ENCODE measurements at regions not wholly inside any gene's neighbourhood (a gene's known extent, or its start where the extent isn't known, plus 50 kb on each side); places are given as distances from the start of the nearest gene placed in this dataset.

DNA sequence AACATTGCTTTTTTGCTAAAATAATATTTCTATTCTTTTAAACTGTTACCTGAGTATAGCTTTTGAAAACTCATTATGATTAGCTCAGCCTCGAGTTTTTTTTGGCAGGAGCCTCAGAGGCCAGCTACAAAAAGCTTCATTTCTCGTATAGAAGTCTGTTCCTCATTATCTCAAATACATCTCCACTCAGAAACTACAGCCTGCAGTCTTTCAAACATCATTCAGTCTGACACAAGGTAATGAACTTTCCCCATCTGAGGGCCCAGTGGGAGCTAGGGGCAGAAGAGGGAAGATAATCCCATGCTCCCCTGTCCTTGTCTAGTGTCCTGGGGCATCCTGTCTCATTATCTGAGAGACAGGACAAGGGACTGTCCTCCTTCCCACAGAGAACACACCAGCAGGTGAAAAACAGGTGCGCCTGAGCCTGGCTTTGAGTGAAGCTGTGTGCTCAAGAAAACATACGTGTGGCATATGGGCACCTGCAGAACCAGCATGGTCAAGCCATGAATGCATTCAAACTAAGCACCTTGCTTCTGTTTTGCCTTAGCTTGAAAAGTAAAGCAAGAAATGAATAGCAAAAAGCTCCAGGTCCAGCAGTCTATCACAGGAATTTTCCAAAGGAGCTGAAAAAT, 247.5 kb downstream of the MREG start:
- 35% methylated on average over 4 of the region's 4 CpGs for WGBS (ENCODE audit: low lambda C conversion rate)
- peak overlapping the region in 1 of 2 experiments; percentile 84; a peak in 3 of 4 replicates for H3K27ac ChIP-seq (ENCODE audit: low read depth in 2 of 2, low read length in 1 of 2)

More for the DNA sequence above, 247.5 kb downstream of the MREG start:
- peak; percentile 64 for TF ChIP-seq CHD2 (IDR thresholded peaks at IDR 0.05; ENCODE audit: low read length, partially characterized antibody)
- peak; percentile 91 for TF ChIP-seq GATA2 (CRISPR knock-in tag; IDR thresholded peaks at IDR 0.05)
- TF ChIP-seq, protein P1, sequence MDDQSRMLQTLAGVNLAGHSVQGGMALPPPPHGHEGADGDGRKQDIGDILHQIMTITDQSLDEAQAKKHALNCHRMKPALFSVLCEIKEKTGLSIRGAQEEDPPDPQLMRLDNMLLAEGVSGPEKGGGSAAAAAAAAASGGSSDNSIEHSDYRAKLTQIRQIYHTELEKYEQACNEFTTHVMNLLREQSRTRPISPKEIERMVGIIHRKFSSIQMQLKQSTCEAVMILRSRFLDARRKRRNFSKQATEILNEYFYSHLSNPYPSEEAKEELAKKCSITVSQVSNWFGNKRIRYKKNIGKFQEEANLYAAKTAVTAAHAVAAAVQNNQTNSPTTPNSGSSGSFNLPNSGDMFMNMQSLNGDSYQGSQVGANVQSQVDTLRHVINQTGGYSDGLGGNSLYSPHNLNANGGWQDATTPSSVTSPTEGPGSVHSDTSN (IDR thresholded peaks at IDR 0.05): peak; percentile 80
- TF ChIP-seq RAD21 (IDR thresholded peaks at IDR 0.05; ENCODE audit: low read length): peak; percentile 14
- no peak for TF ChIP-seq TAF1 (IDR thresholded peaks at IDR 0.05; ENCODE audit: borderline replicate concordance, low read depth, low read length)
- TF ChIP-seq TCF12 (IDR thresholded peaks at IDR 0.05): peak; percentile 96
- TF ChIP-seq EP300 (IDR thresholded peaks at IDR 0.05; ENCODE audit: borderline replicate concordance in 1 of 2, low read depth in 1 of 2, low read length in 1 of 2): peak; percentile 54 to 86; a peak in 3 of 4 replicates
- TF ChIP-seq GABPA (IDR thresholded peaks at IDR 0.05; ENCODE audit: low read depth): no peak
- peak; percentile 72; the same call in 1 of the 2 replicates for TF ChIP-seq NFIC (IDR thresholded peaks at IDR 0.05; ENCODE audit: borderline replicate concordance)
- TF ChIP-seq, protein P2, sequence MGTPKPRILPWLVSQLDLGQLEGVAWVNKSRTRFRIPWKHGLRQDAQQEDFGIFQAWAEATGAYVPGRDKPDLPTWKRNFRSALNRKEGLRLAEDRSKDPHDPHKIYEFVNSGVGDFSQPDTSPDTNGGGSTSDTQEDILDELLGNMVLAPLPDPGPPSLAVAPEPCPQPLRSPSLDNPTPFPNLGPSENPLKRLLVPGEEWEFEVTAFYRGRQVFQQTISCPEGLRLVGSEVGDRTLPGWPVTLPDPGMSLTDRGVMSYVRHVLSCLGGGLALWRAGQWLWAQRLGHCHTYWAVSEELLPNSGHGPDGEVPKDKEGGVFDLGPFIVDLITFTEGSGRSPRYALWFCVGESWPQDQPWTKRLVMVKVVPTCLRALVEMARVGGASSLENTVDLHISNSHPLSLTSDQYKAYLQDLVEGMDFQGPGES (IDR thresholded peaks at IDR 0.05; ENCODE audit: low read depth, low read length): no peak
- TF ChIP-seq, protein P3, sequence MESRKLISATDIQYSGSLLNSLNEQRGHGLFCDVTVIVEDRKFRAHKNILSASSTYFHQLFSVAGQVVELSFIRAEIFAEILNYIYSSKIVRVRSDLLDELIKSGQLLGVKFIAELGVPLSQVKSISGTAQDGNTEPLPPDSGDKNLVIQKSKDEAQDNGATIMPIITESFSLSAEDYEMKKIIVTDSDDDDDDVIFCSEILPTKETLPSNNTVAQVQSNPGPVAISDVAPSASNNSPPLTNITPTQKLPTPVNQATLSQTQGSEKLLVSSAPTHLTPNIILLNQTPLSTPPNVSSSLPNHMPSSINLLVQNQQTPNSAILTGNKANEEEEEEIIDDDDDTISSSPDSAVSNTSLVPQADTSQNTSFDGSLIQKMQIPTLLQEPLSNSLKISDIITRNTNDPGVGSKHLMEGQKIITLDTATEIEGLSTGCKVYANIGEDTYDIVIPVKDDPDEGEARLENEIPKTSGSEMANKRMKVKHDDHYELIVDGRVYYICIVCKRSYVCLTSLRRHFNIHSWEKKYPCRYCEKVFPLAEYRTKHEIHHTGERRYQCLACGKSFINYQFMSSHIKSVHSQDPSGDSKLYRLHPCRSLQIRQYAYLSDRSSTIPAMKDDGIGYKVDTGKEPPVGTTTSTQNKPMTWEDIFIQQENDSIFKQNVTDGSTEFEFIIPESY (IDR thresholded peaks at IDR 0.05; ENCODE audit: borderline replicate concordance, low read depth): no peak
- TF ChIP-seq TEAD4 (IDR thresholded peaks at IDR 0.05; ENCODE audit: borderline replicate concordance, insufficient read depth): peak; percentile 23; the same call in 1 of the 2 replicates
- peak; percentile 20; the same call in 1 of the 2 replicates for TF ChIP-seq JUND (IDR thresholded peaks at IDR 0.05)
- TF ChIP-seq RXRA (IDR thresholded peaks at IDR 0.05; ENCODE audit: borderline replicate concordance, low read depth): 0 out of 2 replicates have a peak, but pooled peaks have one; percentile 30
- TF ChIP-seq RCOR1 (IDR thresholded peaks at IDR 0.05; ENCODE audit: low read length): peak; percentile 84
- TF ChIP-seq POLR2AphosphoS5 (IDR thresholded peaks at IDR 0.05; ENCODE audit: low read depth, low read length): peak; percentile 76
- peaks cover 4 to 15% of the 10 kb centered on the region in 2 experiments; a peak in 3 of 4 replicates for H3K4me1 ChIP-seq (ENCODE audit: control insufficient read depth in 1 of 2, insufficient read depth in 2 of 2, low read depth in 1 of 2, low read length in 1 of 2)
- H3K4me2 ChIP-seq: no peak overlapping the region
- no peak overlapping the region for H3K9ac ChIP-seq
- ChIA-PET CTCF (interaction anchor here (0.9 to 1.8 kb wide), 6 partner anchors 11 to 311 kb away, joined by 3 to 4 read pairs (median 3); no protein-coding TSS in a partner anchor), POLR2A (interaction anchor here (0.8 kb wide), 1 partner anchor 18 kb away, joined by 3 read pairs; no protein-coding TSS in a partner anchor)
- no peaks in the 10 kb centered on the region for H3K9me3 ChIP-seq
- no peak overlapping the region for H2AFZ ChIP-seq (ENCODE audit: low read depth)
- no peaks in the 10 kb centered on the region for H3K79me2 ChIP-seq (ENCODE audit: insufficient read depth)
- H4K20me1 ChIP-seq (ENCODE audit: insufficient read depth): no peaks in the 10 kb centered on the region
- H3K27me3 ChIP-seq (ENCODE audit: insufficient read depth): no peaks in the 10 kb centered on the region
- no peaks in the 10 kb centered on the region for H3K9me2 ChIP-seq
- no peaks in the 10 kb centered on the region for H3K36me3 ChIP-seq (replicated peaks in 1 of 2; ENCODE audit: control insufficient read depth in 1 of 2, insufficient read depth in 2 of 2, low read length in 1 of 2)
- H3F3A ChIP-seq (replicated peaks; ENCODE audit: insufficient read depth): peaks cover 2% of the 10 kb centered on the region
- no peak overlapping the region for H3K4me3 ChIP-seq (ENCODE audit: low read depth in 2 of 2, low read length in 1 of 2)
- peak; percentile 58 for DNase-seq

Measured in SK-N-SH (cell line).